ENCODE measurements at regions not wholly inside any gene's neighbourhood (a gene's known extent, or its start where the extent isn't known, plus 50 kb on each side); places are given as distances from the start of the nearest gene placed in this dataset.

GRCh38 chr2:17179145-17179808 is 339.0 kb downstream of the RAD51AP2 start:
- TF ChIP-seq CTCF (conservative IDR thresholded peaks at IDR 0.05; ENCODE audit: low read depth in 2 of 2) (no peak), ZNF331 (CRISPR knock-in tag; IDR thresholded peaks at IDR 0.05; ENCODE audit: low read depth) (no peak), JUNB (IDR thresholded peaks at IDR 0.05; ENCODE audit: unreplicated experiment) (no peak), EZH2 (IDR thresholded peaks at IDR 0.05; ENCODE audit: low read depth, unreplicated experiment) (no peak), EZH2phosphoT487 (IDR thresholded peaks at IDR 0.05; ENCODE audit: unreplicated experiment) (no peak), POLR2AphosphoS5 (IDR thresholded peaks at IDR 0.05; ENCODE audit: low read depth) (no peak), REST (IDR thresholded peaks at IDR 0.05; ENCODE audit: unreplicated experiment) (no peak), NANOG (IDR thresholded peaks at IDR 0.05; ENCODE audit: borderline replicate concordance) (no peak), CREB1 (CRISPR knock-in tag; IDR thresholded peaks at IDR 0.05; ENCODE audit: low read depth) (no peak)

Data from GM23338 (cell line).